H1 (cell line): ENCODE measurements at regions not wholly inside any gene's neighbourhood (a gene's known extent, or its start where the extent isn't known, plus 50 kb on each side); places are given as distances from the start of the nearest gene placed in this dataset.
A peak's percentile ranks its signal among the peaks of the same experiment; 100 is the strongest.

ENCODE experiments used
- CTCF ChIA-PET: fragments of 300-600 bp; sonication (Branson Sonifier 250); formaldehyde crosslinking; loops from one replicate; lab custom pipeline; 2021; ENCODE audit not compliant: partially characterized antibody; lab: Charles Lee
- POLR2A ChIA-PET: fragments of 300-600 bp; sonication (Branson Sonifier 250); formaldehyde crosslinking; loops from one replicate; lab custom pipeline; 2021; ENCODE audit warnings: inconsistent platforms; ENCODE audit not compliant: partially characterized antibody; lab: Charles Lee
- DNase-seq, 2 experiments: peaks; one replicate each; pipeline versions ENCODE4 v3.0.0 to v3.0.0-alpha.2; 2010 to 2022; ENCODE audit warnings: low spot score in 2 of 2, low read depth in 1 of 2, mixed read lengths in 1 of 2
- FAIRE-seq: peaks from 2 replicates; lab custom pipeline; 2011; peaks lifted over from hg19 to GRCh38; lab: Jason Lieb, UNC
- H2AFZ ChIP-seq: 2 replicates; pipeline ENCODE4 v1.8.1; 2012; ENCODE audit warnings: low read length, inconsistent platforms
- H2AK5ac ChIP-seq: 2 replicates; pipeline ENCODE4 v1.6.1; 2013; ENCODE audit warnings: low read depth, low read length
- H2BK120ac ChIP-seq: replicated peaks from 2 replicates; pipeline ENCODE3; 2013; ENCODE audit warnings: low read depth, low read length, inconsistent platforms
- H2BK12ac ChIP-seq: 2 replicates; pipeline ENCODE4 v1.6.1; 2013; ENCODE audit warnings: low read depth, low read length
- H2BK15ac ChIP-seq: 2 replicates; pipeline ENCODE4 v1.6.1; 2013; ENCODE audit warnings: low read length
- H2BK20ac ChIP-seq: 2 replicates; pipeline ENCODE4 v1.6.1; 2013; ENCODE audit warnings: low read length
- H2BK5ac ChIP-seq: 2 replicates; pipeline ENCODE4 v1.6.1; 2013; ENCODE audit warnings: low read depth, low read length
- H3K14ac ChIP-seq: 2 replicates; pipeline ENCODE4 v1.6.1; 2013; ENCODE audit warnings: inconsistent platforms; ENCODE audit not compliant: insufficient read length
- H3K18ac ChIP-seq: 2 replicates; pipeline ENCODE4 v1.6.1; 2013; ENCODE audit warnings: low read length; ENCODE audit errors: extremely low read depth
- H3K23ac ChIP-seq: 2 replicates; pipeline ENCODE4 v1.6.1; 2013; ENCODE audit warnings: inconsistent platforms; ENCODE audit not compliant: insufficient read length
- H3K23me2 ChIP-seq: 2 replicates; pipeline ENCODE4 v1.6.1; 2013; ENCODE audit warnings: low read depth, low read length
- H3K27ac ChIP-seq: 2 replicates; pipeline ENCODE4 v1.6.1; 2011; ENCODE audit warnings: low read depth, low read length, inconsistent platforms
- H3K27me3 ChIP-seq, 4 experiments: replicated peaks in 1 of 4; 1 replicate in 1 of 4; 2 replicates in 3 of 4; pipeline versions ENCODE4 v1.6.1 to v1.8.1; 2011 to 2013; ENCODE audit warnings: low read length in 3 of 4, mild to moderate bottlenecking in 3 of 4, inconsistent platforms in 2 of 4, mixed read lengths in 2 of 4, moderate library complexity in 1 of 4; ENCODE audit not compliant: control insufficient read depth in 3 of 4, insufficient read depth in 3 of 4; ENCODE audit errors: extremely low read depth in 1 of 4
- H3K36me3 ChIP-seq, 4 experiments: 2 replicates each; pipeline versions ENCODE4 v1.6.1 to v1.8.1; 2011 to 2013; ENCODE audit warnings: mild to moderate bottlenecking in 4 of 4, low read length in 3 of 4, moderate library complexity in 2 of 4, control low read depth in 1 of 4, inconsistent platforms in 1 of 4; ENCODE audit not compliant: insufficient read depth in 4 of 4, control insufficient read depth in 2 of 4
- H3K4ac ChIP-seq: replicated peaks from 2 replicates; pipeline ENCODE3; 2013; ENCODE audit warnings: low read length, low read depth, mixed read lengths, inconsistent platforms; ENCODE audit not compliant: insufficient read length
- H3K4me1 ChIP-seq, 4 experiments: replicated peaks in 1 of 4; 1 replicate in 1 of 4; 2 replicates in 3 of 4; pipeline versions ENCODE4 v1.6.1 to v1.8.1; 2011 to 2013; ENCODE audit warnings: low read length in 3 of 4, inconsistent platforms in 2 of 4, mixed read lengths in 1 of 4; ENCODE audit not compliant: insufficient read depth in 4 of 4, control insufficient read depth in 3 of 4
- H3K4me2 ChIP-seq, 2 experiments: 2 replicates each; pipeline versions ENCODE4 v1.6.1 to v1.8.1; 2011 to 2013; ENCODE audit warnings: low read depth in 2 of 2, low read length in 2 of 2, control low read depth in 1 of 2, inconsistent platforms in 1 of 2, mild to moderate bottlenecking in 1 of 2; ENCODE audit not compliant: insufficient read depth in 1 of 2
- H3K4me3 ChIP-seq, 4 experiments: fragments of 200-600, 300-600 bp in 1 of 4; sonication (generic), shearing (Covaris generic), sonication (Bioruptor Twin) in 1 of 4; 2 replicates each; pipeline versions ENCODE4 v1.5.1 to v1.8.1; 2011 to 2016; ENCODE audit warnings: low read length in 4 of 4, low read depth in 3 of 4, control low read depth in 2 of 4, inconsistent platforms in 2 of 4, mild to moderate bottlenecking in 2 of 4, mixed read lengths in 1 of 4, moderate library complexity in 1 of 4; ENCODE audit not compliant: insufficient read depth in 2 of 4; ENCODE audit errors: extremely low read depth in 1 of 4
- H3K56ac ChIP-seq: replicated peaks from 2 replicates; pipeline ENCODE3; 2013; ENCODE audit warnings: low read depth, mild to moderate bottlenecking, mixed read lengths, low read length, inconsistent platforms; ENCODE audit not compliant: insufficient read length
- H3K79me1 ChIP-seq: 2 replicates; pipeline ENCODE4 v1.6.1; 2013; ENCODE audit warnings: low read depth, low read length, control low read depth
- H3K79me2 ChIP-seq, 2 experiments: 2 replicates each; pipeline versions ENCODE4 v1.6.1 to v1.8.1; 2012 to 2013; ENCODE audit warnings: low read length in 2 of 2, mild to moderate bottlenecking in 2 of 2, inconsistent platforms in 1 of 2; ENCODE audit not compliant: insufficient read depth in 2 of 2, control insufficient read depth in 1 of 2
- H3K9ac ChIP-seq, 4 experiments: replicated peaks in 1 of 4; 1 replicate in 1 of 4; 2 replicates in 3 of 4; pipeline versions ENCODE4 v1.6.1 to v1.8.1; 2011 to 2013; ENCODE audit warnings: low read depth in 3 of 4, low read length in 3 of 4, control low read depth in 2 of 4, mild to moderate bottlenecking in 2 of 4, moderate library complexity in 2 of 4, inconsistent platforms in 1 of 4; ENCODE audit errors: extremely low read depth in 1 of 4
- H3K9me3 ChIP-seq, 2 experiments: 2 replicates each; pipeline versions ENCODE4 v1.6.1 to v1.8.1; 2012 to 2013; ENCODE audit warnings: mild to moderate bottlenecking in 2 of 2, moderate library complexity in 2 of 2, control low read depth in 1 of 2, inconsistent platforms in 1 of 2, low read depth in 1 of 2, low read length in 1 of 2, mixed read lengths in 1 of 2; ENCODE audit not compliant: insufficient read depth in 2 of 2
- H4K20me1 ChIP-seq, 2 experiments: replicated peaks in 1 of 2; 2 replicates each; pipeline versions ENCODE3 to v1.8.1; 2011 to 2013; ENCODE audit warnings: inconsistent platforms in 2 of 2, low read length in 2 of 2, mild to moderate bottlenecking in 1 of 2; ENCODE audit not compliant: insufficient read depth in 2 of 2, control insufficient read depth in 1 of 2
- H4K5ac ChIP-seq: 2 replicates; pipeline ENCODE4 v1.6.1; 2013; ENCODE audit warnings: low read length, low read depth, mixed read lengths, inconsistent platforms; ENCODE audit not compliant: insufficient read length
- H4K8ac ChIP-seq: 2 replicates; pipeline ENCODE4 v1.8.0; 2013; ENCODE audit warnings: mild to moderate bottlenecking, moderate library complexity, low read length, inconsistent platforms; ENCODE audit not compliant: insufficient read depth; ENCODE audit errors: extremely low read depth
- H4K91ac ChIP-seq: replicated peaks from 2 replicates; pipeline ENCODE3; 2013; ENCODE audit warnings: low read length, mixed read lengths, inconsistent platforms; ENCODE audit not compliant: insufficient read length
- ASH2L ChIP-seq: fragments of 200-600, 300-600 bp; sonication (generic); IDR thresholded peaks from one replicate; pipeline ENCODE4 v1.7.1; 2017; ENCODE audit warnings: low read length
- CEBPB ChIP-seq: IDR thresholded peaks from 2 replicates; pipeline ENCODE4 v1.6.1; 2012; ENCODE audit warnings: low read depth, low read length
- HDAC2 ChIP-seq, 2 experiments: fragments of 300-600 bp in 1 of 2; sonication (generic) in 1 of 2; IDR thresholded peaks; 2 replicates each; pipeline ENCODE4 v1.6.1; 2011 to 2012; ENCODE audit warnings: low read depth in 2 of 2, low read length in 2 of 2, mild to moderate bottlenecking in 2 of 2, moderate library complexity in 2 of 2, borderline replicate concordance in 1 of 2, inconsistent platforms in 1 of 2
- NANOG ChIP-seq: IDR thresholded peaks from 2 replicates; pipeline ENCODE4 v1.6.1; 2011; ENCODE audit warnings: low read length, low read depth, mild to moderate bottlenecking, inconsistent platforms; ENCODE audit not compliant: insufficient read depth, poor library complexity, severe bottlenecking
- RFX5 ChIP-seq: IDR thresholded peaks from 2 replicates; pipeline ENCODE4 v1.6.1; 2011; ENCODE audit warnings: low read depth, low read length, improper control_type of control experiment, borderline replicate concordance
- SAP30 ChIP-seq: fragments of 300-600 bp; sonication (generic); IDR thresholded peaks from 2 replicates; pipeline ENCODE4 v1.7.1; 2012; ENCODE audit warnings: low read length, moderate library complexity, mild to moderate bottlenecking, inconsistent platforms; ENCODE audit not compliant: insufficient read depth, insufficient replicate concordance
- SP2 ChIP-seq: IDR thresholded peaks from 2 replicates; pipeline ENCODE4 v1.6.1; 2012; ENCODE audit warnings: mild to moderate bottlenecking, low read length, inconsistent platforms
- SRF ChIP-seq: IDR thresholded peaks from 2 replicates; pipeline ENCODE4 v1.6.1; 2011; ENCODE audit warnings: mild to moderate bottlenecking, low read depth, low read length, moderate library complexity
- YY1 ChIP-seq: IDR thresholded peaks from 2 replicates; pipeline ENCODE4 v1.6.1; 2011; ENCODE audit warnings: low read depth, mild to moderate bottlenecking, low read length
- ZNF274 ChIP-seq: IDR thresholded peaks from 2 replicates; pipeline ENCODE4 v1.7.0; 2012; ENCODE audit warnings: low read length, borderline replicate concordance; ENCODE audit errors: extremely low read depth
- whole genome bisulfite sequencing, 2 experiments: shearing (Covaris generic) in 1 of 2; methylation state at CpG; one replicate each; pipeline versions ENCODE4 v1.1.6 to v1.1.7; 2013 to 2015; ENCODE audit warnings: low lambda C conversion rate in 2 of 2, mixed read lengths in 2 of 2, inconsistent platforms in 1 of 2, low coverage in 1 of 2, missing lambda C conversion rate in 1 of 2; ENCODE audit not compliant: insufficient replicate concordance in 2 of 2, insufficient coverage in 1 of 2, insufficient read length in 1 of 2; ENCODE audit errors: extremely low coverage in 1 of 2, missing lambda C conversion rate in 1 of 2; 5-methylcytosine and 5-hydroxymethylcytosine counted together

DNA sequence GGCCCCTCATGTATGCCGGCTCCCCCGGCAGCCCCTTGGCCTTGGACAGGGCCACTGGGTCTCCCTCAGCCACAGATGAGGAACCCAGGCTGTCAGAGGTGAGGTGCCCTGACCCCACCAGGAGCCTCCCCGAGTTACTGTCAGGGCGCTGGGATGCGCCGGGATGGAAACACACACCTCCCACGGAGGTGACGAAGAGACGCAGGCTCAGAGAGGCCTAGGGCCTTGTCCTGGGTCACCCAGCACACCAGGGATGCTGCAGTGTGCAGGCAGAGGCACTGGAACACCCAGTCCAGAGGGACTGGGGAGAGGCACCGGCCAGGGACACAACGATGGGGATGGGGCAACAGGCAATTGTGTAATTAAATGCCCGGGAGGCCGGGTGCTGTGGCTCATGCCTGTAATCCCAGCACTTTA is 81.2 kb upstream of the PRR5 start:
- no peak overlapping the region for H4K5ac ChIP-seq
- no peak overlapping the region for H3K18ac ChIP-seq
- H3K23ac ChIP-seq = no peak overlapping the region
- 0 out of 4 replicates have a peak overlapping the region, but pooled peaks of 1 of the 2 experiments have one; percentile 4 for H3K4me2 ChIP-seq
- no peak overlapping the region for H2AK5ac ChIP-seq
- H4K20me1 ChIP-seq = peaks cover 0 to 21% of the 10 kb centered on the region in 2 experiments
- TF ChIP-seq YY1 (no peak), ZNF274 (no peak), HDAC2 (IDR thresholded peaks at IDR 0.05; ENCODE audit: borderline replicate concordance in 1 of 2, low read depth in 2 of 2, low read length in 2 of 2) (no peak), SAP30 (no peak), CEBPB (no peak), SP2 (no peak), NANOG (no peak), ASH2L (no peak), SRF (no peak), RFX5 (no peak)
- H3K56ac ChIP-seq = no peak overlapping the region
- ChIA-PET POLR2A (no interaction called here), CTCF (interaction anchor here (1.0 to 1.1 kb wide), 2 partner anchors 183 to 539 kb away, joined by 3 read pairs; no protein-coding TSS in a partner anchor)
- H3K4me3 ChIP-seq = no peak overlapping the region
- H4K91ac ChIP-seq = no peak overlapping the region
- H4K8ac ChIP-seq = peak overlapping the region; percentile 35
- peaks cover 6% of the 10 kb centered on the region for H3K79me1 ChIP-seq
- H3K27ac ChIP-seq = no peak overlapping the region
- H3K9me3 ChIP-seq = no peaks in the 10 kb centered on the region; a peak in 1 of 4 replicates
- H3K4me1 ChIP-seq = peaks cover 0 to 9% (median 4%) of the 10 kb centered on the region in 4 experiments; a peak in 5 of 7 replicates
- H2BK5ac ChIP-seq = no peak overlapping the region
- peaks cover 24% of the 10 kb centered on the region for H3K23me2 ChIP-seq
- H2BK120ac ChIP-seq = no peak overlapping the region
- no peak overlapping the region; the same call in 1 of the 2 replicates for H2BK12ac ChIP-seq
- FAIRE-seq (no peak), DNase-seq (no peak)
- no peak overlapping the region for H3K4ac ChIP-seq
- H3K79me2 ChIP-seq = no peaks in the 10 kb centered on the region
- H3K14ac ChIP-seq = no peak overlapping the region
- H2AFZ ChIP-seq = no peak overlapping the region
- H3K36me3 ChIP-seq = no peaks in the 10 kb centered on the region
- H3K9ac ChIP-seq = no peak overlapping the region
- WGBS, 2 experiments = 93% methylated on average over 11 of the region's 13 CpGs; no CpG with 5 or more reads in 1 of the 2 experiments
- peaks cover 0 to 20% (median 8%) of the 10 kb centered on the region in 4 experiments; a peak in 5 of 7 replicates for H3K27me3 ChIP-seq
- no peak overlapping the region for H2BK20ac ChIP-seq
- no peak overlapping the region for H2BK15ac ChIP-seq
